ENCODE measurements at regions not wholly inside any gene's neighbourhood (a gene's known extent, or its start where the extent isn't known, plus 50 kb on each side); places are given as distances from the start of the nearest gene placed in this dataset.

DNA sequence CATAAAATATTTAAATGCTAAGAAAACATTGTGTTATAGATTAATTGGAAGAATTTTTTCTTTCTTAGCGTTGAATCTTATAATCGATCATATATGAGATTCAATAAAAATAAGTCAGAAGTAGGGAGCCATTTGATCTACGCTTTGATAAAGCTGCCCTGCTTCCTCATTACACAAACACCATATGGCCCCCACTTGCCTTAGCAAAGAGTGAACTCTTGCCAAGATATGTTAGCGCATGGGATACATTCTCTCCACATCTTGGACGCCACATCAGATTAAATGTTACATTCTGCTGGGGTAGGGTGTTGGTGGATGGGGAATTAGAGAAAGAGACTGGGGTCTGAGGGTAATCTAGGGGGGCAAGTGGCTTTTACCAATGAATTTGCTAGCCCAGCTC is 207.7 kb upstream of the MID1 start:
- FAIRE-seq (no peak), DNase-seq (ENCODE audit: insufficient read length, low spot score) (no peak)
- TF ChIP-seq TAF1 (IDR thresholded peaks at IDR 0.05; ENCODE audit: low read depth, low read length) = no peak
- TF ChIP-seq POU2F2 (IDR thresholded peaks at IDR 0.05; ENCODE audit: low read depth, low read length) = no peak
- no peak for TF ChIP-seq PAX5 (IDR thresholded peaks at IDR 0.05; ENCODE audit: insufficient read depth, low read length, severe bottlenecking)
- TF ChIP-seq SPI1 (IDR thresholded peaks at IDR 0.05; ENCODE audit: low read depth, low read length) = no peak
- TF ChIP-seq POLR2A (IDR thresholded peaks at IDR 0.05; ENCODE audit: low read depth, low read length) = no peak
- no peak for TF ChIP-seq POLR2AphosphoS5 (IDR thresholded peaks at IDR 0.05; ENCODE audit: low read depth, low read length)

DNA sequence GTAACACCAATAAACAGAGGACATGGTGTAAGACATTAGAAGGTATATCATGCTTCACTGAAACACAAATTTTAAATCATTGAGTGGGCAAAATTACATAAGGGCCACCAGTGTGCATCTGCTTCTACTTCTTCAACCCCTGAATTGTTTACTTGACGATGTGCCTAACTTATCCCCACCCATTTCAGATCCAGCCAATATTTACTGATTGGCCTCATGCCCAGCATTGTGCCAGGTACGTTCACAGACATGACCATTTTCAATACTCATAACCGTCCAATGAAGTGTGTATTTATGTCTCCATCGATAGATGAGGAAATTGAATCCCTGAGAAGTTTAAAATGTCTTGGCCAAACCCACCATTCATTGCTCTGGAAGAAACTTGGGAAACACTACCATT is 208.3 kb upstream of the MID1 start:
- no peak for TF ChIP-seq PAX5 (IDR thresholded peaks at IDR 0.05; ENCODE audit: insufficient read depth, low read length, severe bottlenecking)
- TF ChIP-seq POU2F2 (IDR thresholded peaks at IDR 0.05; ENCODE audit: low read depth, low read length) = no peak
- TF ChIP-seq TAF1 (IDR thresholded peaks at IDR 0.05; ENCODE audit: low read depth, low read length) = no peak
- no peak for TF ChIP-seq POLR2A (IDR thresholded peaks at IDR 0.05; ENCODE audit: low read depth, low read length)
- no peak for TF ChIP-seq SPI1 (IDR thresholded peaks at IDR 0.05; ENCODE audit: low read depth, low read length)
- FAIRE-seq (no peak), DNase-seq (ENCODE audit: insufficient read length, low spot score) (no peak)

DNA sequence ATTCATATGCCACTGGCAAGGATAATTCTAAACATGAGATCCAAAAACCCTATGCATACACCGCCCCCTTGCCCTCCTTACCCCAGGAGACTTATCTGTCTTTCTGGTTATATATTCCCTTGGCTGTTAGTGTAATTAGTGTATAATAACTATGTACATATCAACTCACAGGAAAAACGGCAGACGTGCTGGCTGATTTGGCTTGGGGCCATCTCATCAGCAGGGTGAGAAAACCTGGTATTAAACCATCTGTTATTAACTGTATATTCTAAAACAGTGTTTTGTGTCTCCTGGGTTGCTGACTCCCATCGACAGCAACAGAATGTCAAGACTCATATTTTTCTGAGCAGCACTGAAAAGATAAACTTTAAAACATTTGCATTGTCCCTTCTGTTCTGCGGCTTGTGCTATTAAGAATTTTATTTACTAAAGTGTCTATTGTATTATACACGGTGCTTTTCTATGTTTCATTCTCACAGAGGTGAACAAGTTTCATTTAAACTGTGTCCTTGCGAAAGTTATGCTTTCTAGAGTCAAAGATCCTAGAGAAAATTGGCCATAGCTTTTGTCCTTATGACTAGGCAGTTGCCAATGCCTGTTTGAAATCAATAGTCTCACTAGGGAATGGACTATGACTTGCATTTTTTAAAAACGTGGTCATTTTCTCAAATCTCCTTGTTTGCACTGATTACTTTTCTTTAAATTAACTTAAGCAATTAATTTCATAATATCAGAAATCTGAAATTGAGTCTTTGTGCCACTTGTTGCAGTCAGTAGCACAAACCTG is 211.5 kb upstream of the MID1 start:
- TF ChIP-seq POLR2AphosphoS5 (IDR thresholded peaks at IDR 0.05; ENCODE audit: low read depth, low read length) = no peak
- no peak for TF ChIP-seq PAX5 (IDR thresholded peaks at IDR 0.05; ENCODE audit: insufficient read depth, low read length, severe bottlenecking)
- TF ChIP-seq SPI1 (IDR thresholded peaks at IDR 0.05; ENCODE audit: low read depth, low read length) = no peak
- no peak for TF ChIP-seq POU2F2 (IDR thresholded peaks at IDR 0.05; ENCODE audit: low read depth, low read length)
- TF ChIP-seq TAF1 (IDR thresholded peaks at IDR 0.05; ENCODE audit: low read depth, low read length) = no peak
- no peak for TF ChIP-seq POLR2A (IDR thresholded peaks at IDR 0.05; ENCODE audit: low read depth, low read length)
- FAIRE-seq (no peak), DNase-seq (ENCODE audit: insufficient read length, low spot score) (no peak)

- TF ChIP-seq POLR2AphosphoS5 (IDR thresholded peaks at IDR 0.05; ENCODE audit: low read depth, low read length) (no peak), PAX5 (IDR thresholded peaks at IDR 0.05; ENCODE audit: insufficient read depth, low read length, severe bottlenecking) (no peak), POU2F2 (IDR thresholded peaks at IDR 0.05; ENCODE audit: low read depth, low read length) (no peak), TAF1 (IDR thresholded peaks at IDR 0.05; ENCODE audit: low read depth, low read length) (no peak)
- FAIRE-seq = no peak
- no peak for DNase-seq (ENCODE audit: insufficient read length, low spot score)
These were observed 213.1 kb upstream of the MID1 start for GRCh38 chrX:10833299-10834169.

DNA sequence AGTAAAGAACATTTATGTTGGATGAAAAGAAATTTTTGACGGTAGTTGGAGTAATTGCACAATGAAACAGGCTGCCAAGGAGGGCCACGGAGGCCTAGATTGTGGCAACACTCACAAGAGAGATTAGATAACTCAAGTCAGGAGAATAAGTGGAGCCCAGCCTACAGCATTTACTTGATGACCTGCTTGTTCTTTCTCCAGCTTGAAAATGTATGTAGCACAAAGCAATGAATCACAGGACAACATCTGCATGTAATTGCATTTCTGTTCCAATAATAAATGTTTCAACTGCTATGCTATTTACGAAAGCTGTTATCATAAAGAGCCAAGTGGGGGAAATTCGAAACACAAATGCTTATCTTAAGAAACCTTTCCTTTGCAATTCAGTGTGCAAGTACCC is 221.2 kb upstream of the MID1 start:
- TF ChIP-seq TAF1 (IDR thresholded peaks at IDR 0.05; ENCODE audit: low read depth, low read length) = no peak
- TF ChIP-seq SPI1 (IDR thresholded peaks at IDR 0.05; ENCODE audit: low read depth, low read length) = no peak
- no peak for TF ChIP-seq POU2F2 (IDR thresholded peaks at IDR 0.05; ENCODE audit: low read depth, low read length)
- TF ChIP-seq POLR2A (IDR thresholded peaks at IDR 0.05; ENCODE audit: low read depth, low read length) = no peak
- no peak for TF ChIP-seq PAX5 (IDR thresholded peaks at IDR 0.05; ENCODE audit: insufficient read depth, low read length, severe bottlenecking)
- no peak for TF ChIP-seq POLR2AphosphoS5 (IDR thresholded peaks at IDR 0.05; ENCODE audit: low read depth, low read length)
- no peak for DNase-seq (ENCODE audit: insufficient read length, low spot score)
- no peak for FAIRE-seq

GRCh38 chrX:10842646-10843045 is 222.3 kb upstream of the MID1 start:
- DNase-seq (ENCODE audit: insufficient read length, low spot score) (no peak), FAIRE-seq (no peak)
- TF ChIP-seq SPI1 (IDR thresholded peaks at IDR 0.05; ENCODE audit: low read depth, low read length) (no peak), POLR2A (IDR thresholded peaks at IDR 0.05; ENCODE audit: low read depth, low read length) (no peak), PAX5 (IDR thresholded peaks at IDR 0.05; ENCODE audit: insufficient read depth, low read length, severe bottlenecking) (no peak), POLR2AphosphoS5 (IDR thresholded peaks at IDR 0.05; ENCODE audit: low read depth, low read length) (no peak), TAF1 (IDR thresholded peaks at IDR 0.05; ENCODE audit: low read depth, low read length) (no peak), POU2F2 (IDR thresholded peaks at IDR 0.05; ENCODE audit: low read depth, low read length) (no peak)

DNA sequence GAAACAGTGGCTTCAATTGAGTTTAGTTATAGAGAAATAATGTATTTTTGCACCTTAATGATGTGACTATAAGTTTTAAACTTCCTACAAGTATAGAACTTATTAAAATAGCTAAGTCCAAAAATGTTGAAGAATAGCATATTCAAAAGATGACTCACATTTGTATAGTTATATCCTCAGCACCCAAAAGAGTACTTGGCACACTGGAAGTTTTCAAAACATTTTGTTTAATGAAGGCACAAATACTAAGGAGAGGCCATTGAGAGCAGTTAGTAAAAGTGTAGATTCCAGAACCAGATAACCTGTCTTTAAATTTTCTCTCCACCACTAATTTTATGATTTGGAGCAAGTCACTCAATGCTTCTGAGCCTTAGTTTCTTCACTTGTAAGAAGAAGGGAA is 226.9 kb upstream of the MID1 start:
- TF ChIP-seq TAF1 (IDR thresholded peaks at IDR 0.05; ENCODE audit: low read depth, low read length) (no peak), PAX5 (IDR thresholded peaks at IDR 0.05; ENCODE audit: insufficient read depth, low read length, severe bottlenecking) (no peak), POLR2AphosphoS5 (IDR thresholded peaks at IDR 0.05; ENCODE audit: low read depth, low read length) (no peak), SPI1 (IDR thresholded peaks at IDR 0.05; ENCODE audit: low read depth, low read length) (no peak), POU2F2 (IDR thresholded peaks at IDR 0.05; ENCODE audit: low read depth, low read length) (no peak), POLR2A (IDR thresholded peaks at IDR 0.05; ENCODE audit: low read depth, low read length) (no peak)
- FAIRE-seq (no peak), DNase-seq (ENCODE audit: insufficient read length, low spot score) (no peak)

GRCh38 chrX:10851809-10852208 is 231.4 kb upstream of the MID1 start:
- DNase-seq (ENCODE audit: insufficient read length, low spot score) = no peak
- FAIRE-seq = no peak
- TF ChIP-seq TAF1 (IDR thresholded peaks at IDR 0.05; ENCODE audit: low read depth, low read length) = no peak
- TF ChIP-seq POLR2AphosphoS5 (IDR thresholded peaks at IDR 0.05; ENCODE audit: low read depth, low read length) = no peak
- TF ChIP-seq PAX5 (IDR thresholded peaks at IDR 0.05; ENCODE audit: insufficient read depth, low read length, severe bottlenecking) = no peak
- no peak for TF ChIP-seq POU2F2 (IDR thresholded peaks at IDR 0.05; ENCODE audit: low read depth, low read length)
- TF ChIP-seq SPI1 (IDR thresholded peaks at IDR 0.05; ENCODE audit: low read depth, low read length) = no peak
- TF ChIP-seq POLR2A (IDR thresholded peaks at IDR 0.05; ENCODE audit: low read depth, low read length) = no peak

DNA sequence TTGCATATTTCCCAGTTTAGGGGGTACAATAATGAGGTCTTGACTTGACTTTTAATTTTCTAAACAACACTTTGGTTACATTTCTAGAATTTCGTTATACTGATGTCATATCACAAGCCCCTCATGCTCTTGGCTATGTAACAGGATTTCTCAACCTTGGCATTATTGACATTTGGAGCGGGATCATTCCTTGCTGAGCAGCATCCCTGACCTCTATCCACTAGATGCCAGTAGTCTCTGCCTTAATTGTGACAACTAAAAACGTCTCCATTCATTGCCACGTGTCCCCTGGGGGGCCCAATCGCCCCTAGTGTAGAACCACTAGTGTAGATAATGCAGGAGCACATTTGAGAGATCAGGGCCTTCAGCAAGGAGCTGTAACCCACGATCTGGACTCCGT is 234.2 kb upstream of the MID1 start:
- TF ChIP-seq PAX5 (IDR thresholded peaks at IDR 0.05; ENCODE audit: insufficient read depth, low read length, severe bottlenecking) = no peak
- DNase-seq (ENCODE audit: insufficient read length, low spot score) (no peak), FAIRE-seq (no peak)
